HEK293 (cell line): ENCODE measurements at regions not wholly inside any gene's neighbourhood (a gene's known extent, or its start where the extent isn't known, plus 50 kb on each side); places are given as distances from the start of the nearest gene placed in this dataset.

ENCODE experiments used
- CTCF ChIA-PET: fragments of 350-600 bp; formaldehyde crosslinking; extraction: SDS; loops from one replicate; lab custom pipeline; 2021; ENCODE audit warnings: antibody characterized with exemption; lab: Yijun Ruan, JAX
- POLR2A ChIA-PET: fragments of 300-600 bp; formaldehyde crosslinking; extraction: SDS; loops from one replicate; lab custom pipeline; 2020; ENCODE audit warnings: antibody characterized with exemption, inconsistent platforms; lab: Yijun Ruan, JAX
- H3K27ac ChIP-seq: fragments of 200-500 bp; sonication (Bioruptor generic); 2 replicates; pipeline ENCODE4 v1.5.1; 2014; ENCODE audit warnings: low read depth, low read length, control low read depth, inconsistent platforms; ENCODE audit errors: extremely low read depth
- H3K36me3 ChIP-seq, 2 experiments: fragments of 200-500 bp in 1 of 2; sonication (Bioruptor generic) in 1 of 2; 1 replicate in 1 of 2; 2 replicates in 1 of 2; pipeline ENCODE4 v1.5.1; 2014 to 2017; ENCODE audit warnings: inconsistent platforms in 2 of 2, low read length in 2 of 2; ENCODE audit not compliant: control insufficient read depth in 2 of 2, insufficient read depth in 1 of 2
- H3K4me1 ChIP-seq: fragments of 200-500 bp; sonication (Bioruptor generic); 2 replicates; pipeline ENCODE4 v1.5.1; 2014; ENCODE audit warnings: mild to moderate bottlenecking, low read length, inconsistent platforms; ENCODE audit not compliant: control insufficient read depth, insufficient read depth
- H3K4me3 ChIP-seq: 2 replicates; pipeline ENCODE4 v1.5.1; 2011; ENCODE audit warnings: low read depth, mild to moderate bottlenecking, control low read depth, low read length, moderate library complexity
- H3K9me3 ChIP-seq: fragments of 200-500 bp; sonication (Bioruptor generic); 2 replicates; pipeline ENCODE4 v1.5.1; 2014; ENCODE audit warnings: low read depth, low read length, inconsistent platforms; ENCODE audit not compliant: control insufficient read depth, insufficient read depth
- BCL11B ChIP-seq: fragments of 450-650 bp; formaldehyde crosslinking; IDR thresholded peaks from 2 replicates; pipeline ENCODE4 v1.5.1; 2016; ENCODE audit warnings: low read depth, missing biosample characterization, missing genetic modification characterization
- KLF7 ChIP-seq: fragments of 450-650 bp; formaldehyde crosslinking; IDR thresholded peaks from 2 replicates; pipeline ENCODE4 v1.5.1; 2016; ENCODE audit warnings: missing biosample characterization, missing genetic modification characterization, borderline replicate concordance
- YY1 ChIP-seq: fragments of 450-650 bp; formaldehyde crosslinking; IDR thresholded peaks from 2 replicates; pipeline ENCODE4 v1.5.1; 2018; ENCODE audit warnings: missing biosample characterization, missing genetic modification characterization
- ZIC2 ChIP-seq: fragments of 450-650 bp; formaldehyde crosslinking; IDR thresholded peaks from 2 replicates; pipeline ENCODE4 v1.5.1; 2016; ENCODE audit warnings: missing biosample characterization, missing genetic modification characterization
- ZNF19 ChIP-seq: fragments of 450-650 bp; formaldehyde crosslinking; IDR thresholded peaks from 2 replicates; pipeline ENCODE4; 2016; ENCODE audit warnings: missing biosample characterization, missing genetic modification characterization, low read depth
- ZNF274 ChIP-seq, 2 experiments: fragments of 200-500 bp in 1 of 2; fragments of 450-650 bp in 1 of 2; sonication (Bioruptor generic) in 1 of 2; formaldehyde crosslinking in 1 of 2; IDR thresholded peaks; 2 replicates each; pipeline versions ENCODE4 v1.5.1 to v1.6.1; 2014 to 2016; ENCODE audit warnings: borderline replicate concordance in 1 of 2, inconsistent platforms in 1 of 2, low read length in 1 of 2, missing biosample characterization in 1 of 2, missing genetic modification characterization in 1 of 2
- ZNF341 ChIP-seq: fragments of 450-650 bp; formaldehyde crosslinking; IDR thresholded peaks from 2 replicates; pipeline ENCODE4; 2016; ENCODE audit warnings: low read depth, missing biosample characterization, missing genetic modification characterization
- ZNF366 ChIP-seq: fragments of 450-650 bp; formaldehyde crosslinking; conservative IDR thresholded peaks from 2 replicates; pipeline ENCODE4 v1.5.1; 2016; ENCODE audit warnings: missing biosample characterization, missing genetic modification characterization
- ZNF423 ChIP-seq: fragments of 450-650 bp; formaldehyde crosslinking; IDR thresholded peaks from 2 replicates; pipeline ENCODE4 v1.5.1; 2016; ENCODE audit warnings: missing biosample characterization, missing genetic modification characterization
- ZNF48 ChIP-seq: fragments of 450-650 bp; formaldehyde crosslinking; IDR thresholded peaks from 2 replicates; pipeline ENCODE4 v1.5.1; 2016; ENCODE audit warnings: missing biosample characterization, missing genetic modification characterization
- ZNF513 ChIP-seq: fragments of 450-650 bp; IDR thresholded peaks from 2 replicates; pipeline ENCODE4 v1.5.1; 2018; ENCODE audit warnings: missing biosample characterization, missing genetic modification characterization
- ZNF521 ChIP-seq: fragments of 450-650 bp; formaldehyde crosslinking; IDR thresholded peaks from 2 replicates; pipeline ENCODE4 v1.5.1; 2017; ENCODE audit warnings: missing biosample characterization, mild to moderate bottlenecking, missing genetic modification characterization
- ZNF621 ChIP-seq: fragments of 450-650 bp; formaldehyde crosslinking; IDR thresholded peaks from 2 replicates; pipeline ENCODE4 v1.5.1; 2017; ENCODE audit warnings: missing biosample characterization, missing genetic modification characterization
- ZNF707 ChIP-seq: fragments of 450-650 bp; formaldehyde crosslinking; IDR thresholded peaks from 2 replicates; pipeline ENCODE4 v1.5.1; 2016; ENCODE audit warnings: missing biosample characterization, missing genetic modification characterization
- ZNF747 ChIP-seq: fragments of 450-650 bp; formaldehyde crosslinking; IDR thresholded peaks from 2 replicates; pipeline ENCODE4 v1.5.1; 2016; ENCODE audit warnings: missing biosample characterization, missing genetic modification characterization
- TF ChIP-seq, protein P1 (sequence below): fragments of 450-650 bp; formaldehyde crosslinking; IDR thresholded peaks from 2 replicates; pipeline ENCODE4 v1.5.1; 2016; ENCODE audit warnings: missing biosample characterization, missing genetic modification characterization
- TF ChIP-seq, protein P2 (sequence below): fragments of 450-650 bp; formaldehyde crosslinking; IDR thresholded peaks from 2 replicates; pipeline ENCODE4 v1.5.1; 2016; ENCODE audit warnings: missing biosample characterization, missing genetic modification characterization

DNA sequence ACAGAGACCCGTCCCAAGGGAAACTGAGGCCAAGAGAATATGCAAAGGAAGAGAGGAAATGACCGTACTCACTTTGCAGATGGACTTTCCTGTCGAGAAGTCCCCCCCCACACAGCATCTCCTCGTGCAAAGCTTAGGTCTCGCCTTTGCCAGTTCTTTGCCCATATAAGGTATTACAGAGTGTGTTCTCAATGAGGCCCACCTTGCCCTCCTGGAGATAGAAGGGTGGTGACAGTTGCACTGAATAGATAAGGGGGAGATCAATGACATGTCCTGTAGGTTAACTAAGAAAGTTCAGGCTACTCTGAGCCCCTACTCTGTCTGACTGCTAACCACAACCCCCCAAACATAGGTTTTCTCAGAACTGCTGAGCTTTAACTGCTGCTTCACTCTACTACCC is 68.2 kb upstream of the SPTLC1 start (continued):
- TF ChIP-seq ZIC2 (tag by site-specific recombination) (no peak), ZNF521 (tag by site-specific recombination) (no peak), ZNF747 (tag by site-specific recombination) (no peak), ZNF274 (IDR thresholded peaks at IDR 0.05; ENCODE audit: low read length) (no peak), ZNF274 (tag by site-specific recombination; IDR thresholded peaks at IDR 0.05; ENCODE audit: borderline replicate concordance) (no peak), ZNF366 (tag by site-specific recombination) (no peak), ZNF621 (tag by site-specific recombination) (no peak)

DNA sequence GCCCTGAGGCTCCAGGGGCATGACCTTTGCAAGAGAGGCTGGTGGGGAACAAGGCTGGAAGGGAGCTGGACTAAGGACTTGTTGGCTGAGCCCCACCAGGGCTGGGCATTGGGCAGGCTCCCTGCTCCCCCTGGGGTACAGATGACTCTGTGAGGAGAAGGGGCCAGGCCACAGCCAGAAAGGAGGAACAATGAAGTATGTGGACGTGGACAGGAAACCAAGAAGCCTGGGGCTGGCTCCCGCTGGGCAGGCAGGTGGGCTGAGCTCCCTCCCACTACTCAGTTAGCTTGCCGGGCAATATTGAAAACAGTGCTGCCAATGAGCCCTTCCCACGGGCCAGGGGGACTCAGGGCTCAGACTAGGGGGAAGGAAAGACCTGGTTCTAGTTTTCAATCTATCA is 66.1 kb upstream of the SPTLC1 start:
- POLR2A ChIA-PET, result no interaction called here
- no peaks in the 10 kb centered on the region for H3K9me3 ChIP-seq
- H3K36me3 ChIP-seq, result no peaks in the 10 kb centered on the region
- H3K4me3 ChIP-seq, result no peak overlapping the region
- H3K27ac ChIP-seq, result no peak overlapping the region
- TF ChIP-seq, protein P1, sequence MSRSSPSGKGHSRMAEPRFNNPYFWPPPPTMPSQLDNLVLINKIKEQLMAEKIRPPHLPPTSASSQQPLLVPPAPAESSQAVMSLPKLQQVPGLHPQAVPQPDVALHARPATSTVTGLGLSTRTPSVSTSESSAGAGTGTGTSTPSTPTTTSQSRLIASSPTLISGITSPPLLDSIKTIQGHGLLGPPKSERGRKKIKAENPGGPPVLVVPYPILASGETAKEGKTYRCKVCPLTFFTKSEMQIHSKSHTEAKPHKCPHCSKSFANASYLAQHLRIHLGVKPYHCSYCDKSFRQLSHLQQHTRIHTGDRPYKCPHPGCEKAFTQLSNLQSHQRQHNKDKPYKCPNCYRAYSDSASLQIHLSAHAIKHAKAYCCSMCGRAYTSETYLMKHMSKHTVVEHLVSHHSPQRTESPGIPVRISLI (tag by site-specific recombination), result no peak
- no peak for TF ChIP-seq ZNF423
- no peak for TF ChIP-seq YY1 (tag by site-specific recombination)
- no peak for TF ChIP-seq ZNF513
- no peak for TF ChIP-seq ZNF366 (tag by site-specific recombination)
- CTCF ChIA-PET, result interaction anchor here (1.2 kb wide), 1 partner anchor 46 kb away, joined by 4 read pairs; no protein-coding TSS in a partner anchor
- H3K4me1 ChIP-seq, result no peaks in the 10 kb centered on the region

DNA sequence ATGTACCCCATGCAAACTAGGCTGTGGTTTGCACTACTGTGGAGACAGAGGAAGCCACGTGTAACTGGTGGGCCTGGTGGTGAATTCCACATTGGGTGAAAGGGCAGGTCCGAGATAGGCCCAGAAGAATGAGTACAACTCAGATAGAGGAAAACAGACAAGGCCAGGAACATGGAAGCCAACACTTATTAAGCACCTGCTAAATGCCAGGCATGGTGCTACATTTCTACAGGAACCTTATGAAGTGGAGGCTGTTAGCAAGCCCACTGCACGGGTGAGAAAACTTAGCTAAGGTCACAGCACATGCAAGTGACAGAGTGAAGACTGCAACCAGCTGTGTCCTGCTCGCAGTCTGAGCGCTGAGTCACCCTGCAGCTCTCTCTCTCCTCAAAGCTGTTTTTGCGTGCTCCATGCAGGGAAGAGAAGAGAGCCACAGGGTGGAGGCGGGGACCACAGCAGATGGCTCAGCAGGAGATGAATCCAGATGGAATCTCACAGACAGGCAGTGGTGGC is 65.5 kb upstream of the SPTLC1 start:
- Histone ChIP-seq H3K36me3 (no peaks in the 10 kb centered on the region), H3K27ac (no peak overlapping the region), H3K4me3 (no peak overlapping the region), H3K9me3 (no peaks in the 10 kb centered on the region), H3K4me1 (no peaks in the 10 kb centered on the region)
- ChIA-PET POLR2A (no interaction called here), CTCF (no interaction called here)
- no peak for TF ChIP-seq ZNF707 (tag by site-specific recombination)
- peak; percentile 93 for TF ChIP-seq ZIC2 (tag by site-specific recombination)
- TF ChIP-seq ZNF48 (tag by site-specific recombination), result no peak
- TF ChIP-seq ZNF19 (tag by site-specific recombination), result no peak
- TF ChIP-seq, protein P2, sequence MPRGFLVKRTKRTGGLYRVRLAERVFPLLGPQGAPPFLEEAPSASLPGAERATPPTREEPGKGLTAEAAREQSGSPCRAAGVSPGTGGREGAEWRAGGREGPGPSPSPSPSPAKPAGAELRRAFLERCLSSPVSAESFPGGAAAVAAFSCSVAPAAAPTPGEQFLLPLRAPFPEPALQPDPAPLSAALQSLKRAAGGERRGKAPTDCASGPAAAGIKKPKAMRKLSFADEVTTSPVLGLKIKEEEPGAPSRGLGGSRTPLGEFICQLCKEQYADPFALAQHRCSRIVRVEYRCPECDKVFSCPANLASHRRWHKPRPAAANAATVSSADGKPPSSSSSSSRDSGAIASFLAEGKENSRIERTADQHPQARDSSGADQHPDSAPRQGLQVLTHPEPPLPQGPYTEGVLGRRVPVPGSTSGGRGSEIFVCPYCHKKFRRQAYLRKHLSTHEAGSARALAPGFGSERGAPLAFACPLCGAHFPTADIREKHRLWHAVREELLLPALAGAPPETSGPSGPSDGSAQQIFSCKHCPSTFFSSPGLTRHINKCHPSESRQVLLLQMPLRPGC, result no peak
- no peak for TF ChIP-seq KLF7 (tag by site-specific recombination)
- TF ChIP-seq BCL11B (tag by site-specific recombination), result no peak
- no peak for TF ChIP-seq ZNF341 (tag by site-specific recombination)
